Ammon's horn (tissue), 1 donor: ENCODE measurements at regions not wholly inside any gene's neighbourhood (a gene's known extent, or its start where the extent isn't known, plus 50 kb on each side); places are given as distances from the start of the nearest gene placed in this dataset.
"Not testable (repeated sequence)": the region's sequence is repeated elsewhere in the genome, so short reads cannot be mapped to it uniquely, and the experiment has no call there.

ENCODE experiments used
- DNase-seq: peaks from one replicate; pipeline ENCODE4 v3.0.0-alpha.2; 2016; ENCODE audit warnings: low spot score

DNA sequence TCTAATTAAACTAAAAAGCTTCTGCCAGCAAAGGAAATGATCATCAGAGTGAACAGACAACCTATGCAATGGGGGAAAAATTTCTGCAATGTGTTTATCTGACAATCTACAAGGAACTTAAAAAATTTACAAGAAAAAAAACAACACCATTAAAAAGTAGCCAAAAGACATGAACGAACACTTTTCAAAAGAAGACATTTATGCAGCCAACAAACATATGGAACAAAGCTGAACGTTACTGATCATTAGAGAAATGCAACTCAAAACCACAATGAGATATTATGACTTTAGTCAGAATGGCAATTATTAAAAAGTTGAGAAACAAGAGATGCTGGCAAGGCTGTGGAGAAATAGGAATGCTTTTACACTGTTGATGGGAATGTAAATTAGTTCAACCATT, 530.4 kb upstream of the DAB2 start:
- no peak for DNase-seq

GRCh38 chr5:39951070-39951469, 526.3 kb upstream of the DAB2 start:
- DNase-seq: no peak

GRCh38 chr5:39948867-39949468, 524.2 kb upstream of the DAB2 start:
- peak; percentile 81 for DNase-seq

DNA sequence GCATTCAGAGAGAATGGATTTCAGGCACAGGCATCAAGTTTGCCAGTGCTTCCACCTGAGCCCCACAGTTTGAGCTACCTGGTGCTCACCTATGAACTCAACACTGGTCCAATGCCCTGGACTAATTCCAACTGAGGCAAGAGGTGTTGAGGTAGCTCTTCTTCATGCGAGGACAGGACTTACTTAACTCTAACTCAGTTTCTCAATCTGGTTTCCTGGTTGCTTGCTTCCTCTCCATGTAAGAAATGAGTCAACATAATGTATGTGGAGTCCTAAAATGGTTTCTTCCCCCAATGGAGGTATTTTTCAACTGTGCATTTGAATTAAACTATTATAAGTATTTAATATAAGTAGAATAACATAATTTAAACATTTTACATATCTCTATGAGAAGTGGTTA, 523.6 kb upstream of the DAB2 start:
- no peak for DNase-seq

DNA sequence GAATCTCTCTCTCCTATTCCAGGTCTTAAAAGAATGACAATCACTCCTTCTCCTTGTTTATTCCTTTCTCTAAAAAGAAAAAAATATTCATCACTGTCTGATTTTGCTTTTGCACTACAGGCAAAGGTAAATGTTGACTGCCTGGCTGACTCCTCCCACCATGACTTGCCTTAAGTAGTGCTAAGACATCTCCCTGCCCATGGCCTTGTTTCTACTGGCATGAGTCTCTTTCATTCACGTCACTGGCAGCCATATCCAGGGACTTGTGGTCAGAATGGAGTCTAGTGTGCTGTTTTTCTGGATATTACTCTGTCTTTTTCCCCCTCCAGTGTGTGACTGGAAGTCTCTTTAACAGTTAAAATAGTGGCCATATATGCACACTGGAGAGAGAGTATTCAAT, 522.9 kb upstream of the DAB2 start:
- DNase-seq: no peak

DNA sequence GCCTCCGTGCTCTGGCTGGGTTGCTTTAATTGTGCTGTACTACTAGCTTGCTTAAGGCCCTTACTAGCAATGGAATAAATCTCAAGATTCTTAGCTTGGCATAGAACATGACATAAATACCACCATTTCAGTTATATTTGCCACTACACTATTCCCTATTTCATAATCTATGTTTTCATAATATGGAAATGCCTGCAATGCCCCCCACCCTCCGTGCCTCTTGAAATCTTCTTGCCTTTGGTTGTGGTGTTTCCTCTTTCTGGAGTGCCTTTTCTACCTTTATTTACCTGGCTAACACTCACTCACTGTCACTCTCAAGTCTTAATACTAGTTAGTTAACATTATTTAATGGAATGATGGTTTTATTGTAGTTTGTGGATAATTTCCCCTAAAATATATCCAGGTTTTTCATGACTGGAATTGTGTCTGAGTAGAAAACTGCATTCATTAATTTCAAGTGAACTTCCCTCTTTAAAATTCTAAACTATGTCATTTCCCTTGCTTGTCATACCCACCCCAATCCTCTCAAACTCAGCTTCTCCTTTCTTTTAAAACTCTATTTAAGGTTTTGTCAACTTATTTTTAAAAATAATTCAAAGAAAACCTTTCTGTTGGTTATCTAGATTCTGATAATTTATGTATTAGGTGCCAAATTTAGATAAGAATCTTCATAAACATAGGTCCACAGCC, 521.7 kb upstream of the DAB2 start:
- no peak for DNase-seq

GRCh38 chr5:39945870-39946269, 521.1 kb upstream of the DAB2 start:
- no peak for DNase-seq

DNA sequence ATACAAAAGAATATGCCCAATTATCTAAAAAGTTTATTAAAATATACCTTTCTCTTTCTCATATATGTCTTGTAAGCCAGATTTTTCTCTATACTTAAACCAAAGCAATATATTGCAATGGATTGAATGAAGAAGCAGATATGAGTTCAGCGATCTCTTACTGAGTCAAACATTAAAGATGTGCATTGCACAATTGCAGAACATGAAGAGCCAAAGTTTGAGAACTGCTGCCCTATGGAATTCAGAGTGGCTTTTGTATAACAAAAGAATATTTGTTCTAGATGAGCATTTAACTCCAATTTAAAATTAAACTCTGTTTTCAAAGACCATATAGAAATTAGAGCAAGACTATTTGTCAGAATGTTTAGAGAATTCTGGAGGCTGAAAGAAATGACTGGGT, 519.0 kb upstream of the DAB2 start:
- no peak for DNase-seq

- no peak for DNase-seq
Observed at GRCh38 chr5:39942606-39943005, 517.8 kb upstream of the DAB2 start.

GRCh38 chr5:39941416-39941815, 516.6 kb upstream of the DAB2 start:
- no peak for DNase-seq

GRCh38 chr5:39934830-39935229, 510.1 kb upstream of the DAB2 start:
- DNase-seq: no peak

GRCh38 chr5:39933061-39933460, 508.3 kb upstream of the DAB2 start:
- no peak for DNase-seq

DNA sequence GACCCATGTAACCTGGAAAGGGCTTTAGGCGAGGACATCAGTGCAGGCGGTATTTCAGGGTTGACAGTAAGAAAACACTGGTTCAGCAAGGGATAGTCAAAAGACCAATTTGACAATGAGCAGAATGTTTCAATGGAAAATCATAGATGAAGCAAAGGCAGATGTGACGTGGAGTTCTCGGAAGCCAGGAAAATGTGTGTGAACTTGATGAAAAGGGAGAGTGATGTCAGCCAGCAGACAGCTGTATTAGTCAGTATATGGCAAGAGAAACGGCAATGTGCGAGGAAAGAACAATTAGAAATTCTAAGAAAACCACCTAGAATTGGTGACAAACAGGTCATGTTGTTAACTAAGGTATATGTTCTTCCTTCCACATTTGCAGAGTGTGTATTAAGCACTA, 503.9 kb upstream of the DAB2 start:
- DNase-seq: no peak

GRCh38 chr5:39919876-39920275, 495.1 kb upstream of the DAB2 start:
- no peak for DNase-seq

GRCh38 chr5:39912906-39913305, 488.1 kb upstream of the DAB2 start:
- no peak for DNase-seq

DNA sequence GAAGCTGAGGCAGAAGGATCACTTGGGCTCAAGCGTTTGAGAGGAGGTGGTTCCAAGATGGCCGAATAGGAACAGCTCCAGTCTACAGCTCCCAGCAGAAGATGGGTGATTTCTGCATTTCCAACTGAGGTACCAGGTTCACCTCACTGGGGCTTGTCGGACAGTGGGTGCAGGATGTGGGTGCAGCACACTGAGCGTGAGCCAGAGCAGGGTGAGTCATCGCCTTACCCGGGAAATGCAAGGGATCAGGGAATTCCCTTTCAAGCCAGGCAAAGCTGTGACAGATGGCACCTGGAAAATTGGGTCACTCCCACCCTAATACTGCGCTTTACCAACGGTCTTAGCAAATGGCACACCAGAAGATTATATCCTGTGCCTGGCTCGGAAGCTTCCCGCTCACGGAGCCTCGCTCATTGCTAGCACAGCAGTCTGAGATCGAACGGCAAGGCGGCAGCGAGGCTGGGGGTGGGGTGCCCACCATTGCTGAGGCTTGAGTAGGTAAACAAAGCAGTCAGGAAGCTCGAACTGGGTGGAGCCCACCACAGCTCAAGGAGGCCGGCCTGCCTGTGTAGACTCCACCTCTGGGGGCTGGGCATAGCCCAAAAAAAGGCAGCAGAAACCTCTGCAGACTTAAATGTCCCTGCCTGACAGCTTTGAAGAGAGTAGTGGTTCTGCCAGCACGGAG, 482.6 kb upstream of the DAB2 start:
- DNase-seq: not testable (repeated sequence)

DNA sequence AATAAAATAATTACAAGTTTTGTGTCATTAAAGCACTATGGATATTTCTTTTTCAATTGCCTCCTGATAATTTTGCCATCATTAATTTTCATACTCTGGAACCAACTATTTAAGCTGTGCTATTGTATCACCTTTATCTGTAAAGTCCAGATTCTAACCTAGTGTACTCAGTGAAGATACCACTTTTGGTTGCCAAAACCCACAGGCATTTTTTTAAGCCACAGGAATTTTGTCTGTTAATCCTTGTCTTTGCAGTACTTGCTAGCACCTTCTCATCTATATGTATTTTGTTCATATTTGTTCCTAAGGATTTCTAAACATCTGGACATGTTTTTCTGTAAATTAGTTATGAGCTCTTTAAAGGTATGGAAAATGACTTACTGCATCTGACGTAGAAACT, 481.4 kb upstream of the DAB2 start:
- DNase-seq: no peak

DNA sequence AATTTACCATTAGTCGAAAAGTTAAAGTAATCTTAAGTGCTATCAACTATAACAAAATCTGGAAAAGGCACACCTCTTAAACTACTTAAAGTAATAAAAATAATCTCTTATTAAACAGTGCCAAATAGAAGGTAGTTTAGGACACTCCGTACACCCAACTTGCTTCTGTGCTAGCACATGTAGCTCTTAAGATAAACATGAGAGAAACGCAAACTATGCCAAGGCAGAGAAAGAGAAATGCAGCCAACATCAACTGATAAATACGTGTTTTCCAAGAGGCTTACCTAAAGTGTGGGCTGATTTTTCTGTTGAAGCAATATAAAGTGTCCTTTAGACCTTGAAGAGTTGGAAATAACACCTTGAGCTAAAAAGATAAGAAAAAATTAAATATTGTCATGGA, 480.6 kb upstream of the DAB2 start:
- DNase-seq: no peak

DNA sequence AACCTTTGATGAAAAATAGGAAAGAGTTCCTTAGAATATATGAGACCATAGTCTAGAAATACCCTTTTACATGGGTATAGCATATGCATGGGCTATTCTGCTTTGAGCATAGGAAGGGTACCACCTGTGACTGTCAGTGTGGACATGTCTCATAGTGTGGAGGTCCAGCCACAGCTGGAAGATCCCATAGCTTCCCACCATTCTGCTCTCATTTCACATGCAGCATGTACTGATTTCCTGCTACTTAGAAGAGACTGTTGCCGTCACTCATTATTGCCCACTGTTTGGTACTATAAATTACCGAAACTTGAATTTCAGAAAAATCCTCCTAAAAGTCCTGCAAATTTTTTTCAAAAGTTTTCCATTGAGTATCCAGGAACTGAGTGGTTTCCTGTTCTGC, 477.8 kb upstream of the DAB2 start:
- DNase-seq: no peak

- DNase-seq: no peak
Observed at GRCh38 chr5:39898731-39899130, 474.0 kb upstream of the DAB2 start.

DNA sequence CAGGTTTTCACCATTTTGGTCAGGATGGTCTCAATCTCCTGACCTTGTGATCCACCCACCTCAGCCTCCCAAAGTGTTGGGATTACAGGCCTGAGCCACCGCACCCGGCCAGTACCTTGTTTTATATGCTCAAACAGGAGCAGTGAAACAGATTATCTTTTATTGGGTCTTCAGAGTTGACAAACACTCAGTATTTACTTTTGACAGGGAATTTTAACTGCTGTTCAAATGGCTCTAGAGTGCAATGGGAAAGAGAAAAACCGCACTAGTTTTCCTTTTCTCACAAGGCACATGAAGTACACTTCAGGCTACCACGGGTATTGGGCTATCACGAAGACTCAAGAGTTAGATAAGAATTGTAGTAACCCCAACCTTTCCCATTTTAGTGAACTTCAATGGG, 471.9 kb upstream of the DAB2 start:
- no peak for DNase-seq

DNA sequence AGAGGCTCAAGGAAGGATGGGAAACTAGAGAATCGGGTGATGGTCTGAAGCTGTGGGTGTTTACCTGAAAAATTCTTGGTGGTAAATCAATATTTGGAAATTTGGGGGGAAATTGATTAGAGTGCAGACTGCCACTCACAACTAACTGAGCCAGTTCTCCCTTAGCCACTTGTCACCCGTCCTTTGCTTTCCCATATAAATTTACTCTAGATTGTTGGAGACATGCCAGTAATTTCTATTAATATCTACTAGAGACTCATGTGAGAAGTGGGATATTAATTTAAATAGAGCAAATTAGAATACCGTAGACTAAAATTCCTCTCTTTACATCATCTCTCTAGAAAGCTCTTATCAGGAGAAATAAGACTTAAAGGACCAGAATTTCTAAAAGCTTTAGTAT, 471.3 kb upstream of the DAB2 start:
- DNase-seq: no peak

DNA sequence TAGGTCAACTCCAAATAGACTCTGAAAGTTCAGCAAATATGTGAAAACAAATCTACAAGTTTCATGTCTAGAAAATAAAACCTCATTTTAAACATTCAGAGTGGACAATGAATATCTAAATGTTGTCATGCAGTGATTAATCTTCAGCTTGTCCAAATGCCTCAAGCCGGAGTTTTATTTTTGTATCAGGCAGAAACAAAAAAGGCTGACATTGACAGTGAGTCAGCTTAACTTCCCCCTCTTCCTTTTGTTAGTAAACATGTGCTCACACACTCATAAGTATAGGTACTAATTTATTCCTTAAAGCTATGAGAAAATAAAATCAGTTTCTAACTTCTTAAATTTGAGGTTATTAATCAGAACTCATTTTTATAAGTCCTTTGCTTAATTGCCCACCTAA, 467.9 kb upstream of the DAB2 start:
- no peak for DNase-seq

GRCh38 chr5:39891376-39891775, 466.6 kb upstream of the DAB2 start:
- DNase-seq: no peak
